Tibial nerve (tissue), 4 donors: ENCODE measurements at regions not wholly inside any gene's neighbourhood (a gene's known extent, or its start where the extent isn't known, plus 50 kb on each side); places are given as distances from the start of the nearest gene placed in this dataset.

Experiments
- DNase-seq, 2 donors: peaks; one replicate each; pipeline ENCODE4 v3.0.0-alpha.2; 2019; ENCODE audit warnings: low spot score in 2 of 2
- H3K27ac ChIP-seq, 4 donors: fragments of 200-600 bp; sonication (generic) in 3 of 4; one replicate each; pipeline ENCODE4 v1.5.1; 2017 to 2019; ENCODE audit warnings: mild to moderate bottlenecking in 1 of 4
- H3K27me3 ChIP-seq, 2 donors: fragments of 200-600 bp; sonication (generic) in 1 of 2; one replicate each; pipeline versions ENCODE4 v1.5.1 to v1.6.0; 2017 to 2019
- H3K36me3 ChIP-seq, 3 donors: fragments of 200-600 bp; sonication (generic); one replicate each; pipeline ENCODE4 v1.5.1; 2018 to 2019
- H3K4me1 ChIP-seq, 4 donors: fragments of 200-600 bp; sonication (generic) in 3 of 4; one replicate each; pipeline ENCODE4 v1.5.1; 2017 to 2019
- H3K4me3 ChIP-seq, 4 donors: fragments of 200-600 bp; sonication (generic) in 3 of 4; one replicate each; pipeline ENCODE4 v1.5.1; 2017 to 2019; ENCODE audit warnings: mild to moderate bottlenecking in 1 of 4, moderate library complexity in 1 of 4
- H3K9me3 ChIP-seq, 4 donors: fragments of 200-600 bp; sonication (generic) in 3 of 4; one replicate each; pipeline ENCODE4 v1.5.1; 2017 to 2019
- EP300 ChIP-seq, 2 donors: sonication (generic); formaldehyde crosslinking; IDR thresholded peaks; one replicate each; pipeline ENCODE4 v1.6.1; 2017; ENCODE audit warnings: antibody characterized with exemption in 2 of 2, mild to moderate bottlenecking in 1 of 2
- POLR2A ChIP-seq, 2 donors: fragments of 450-650 bp; IDR thresholded peaks; one replicate each; pipeline ENCODE4 v1.6.1; 2017; ENCODE audit warnings: antibody characterized with exemption in 2 of 2, mild to moderate bottlenecking in 2 of 2, moderate library complexity in 2 of 2
- WGBS, 2 donors: methylation state at CpG; one replicate each; pipeline ENCODE4 v1.1.5; 2018; 5-methylcytosine and 5-hydroxymethylcytosine counted together
- TF ChIP-seq, protein P1 (sequence below), 5 experiments: fragments of 200-600 bp in 3 of 5; fragments of 450-650 bp in 2 of 5; sonication (generic) in 3 of 5; IDR thresholded peaks; one replicate each; pipeline ENCODE4 v1.5.1; 2016 to 2019; ENCODE audit warnings: antibody characterized with exemption in 5 of 5, mild to moderate bottlenecking in 3 of 5, moderate library complexity in 2 of 5

- DNase-seq = no peak
- WGBS, 2 donors = 94% methylated on average over 4 of the region's 4 CpGs
- Histone ChIP-seq H3K4me3 (no peak overlapping the region), H3K9me3 (no peaks in the 10 kb centered on the region), H3K36me3 (no peaks in the 10 kb centered on the region), H3K27ac (no peak overlapping the region), H3K27me3 (no peaks in the 10 kb centered on the region), H3K4me1 (peaks cover 0 to 5% (median 0%) of the 10 kb centered on the region in 4 donors)
- TF ChIP-seq EP300 (IDR thresholded peaks at IDR 0.05) (no peak), POLR2A (IDR thresholded peaks at IDR 0.05) (no peak)
- TF ChIP-seq, protein P1, sequence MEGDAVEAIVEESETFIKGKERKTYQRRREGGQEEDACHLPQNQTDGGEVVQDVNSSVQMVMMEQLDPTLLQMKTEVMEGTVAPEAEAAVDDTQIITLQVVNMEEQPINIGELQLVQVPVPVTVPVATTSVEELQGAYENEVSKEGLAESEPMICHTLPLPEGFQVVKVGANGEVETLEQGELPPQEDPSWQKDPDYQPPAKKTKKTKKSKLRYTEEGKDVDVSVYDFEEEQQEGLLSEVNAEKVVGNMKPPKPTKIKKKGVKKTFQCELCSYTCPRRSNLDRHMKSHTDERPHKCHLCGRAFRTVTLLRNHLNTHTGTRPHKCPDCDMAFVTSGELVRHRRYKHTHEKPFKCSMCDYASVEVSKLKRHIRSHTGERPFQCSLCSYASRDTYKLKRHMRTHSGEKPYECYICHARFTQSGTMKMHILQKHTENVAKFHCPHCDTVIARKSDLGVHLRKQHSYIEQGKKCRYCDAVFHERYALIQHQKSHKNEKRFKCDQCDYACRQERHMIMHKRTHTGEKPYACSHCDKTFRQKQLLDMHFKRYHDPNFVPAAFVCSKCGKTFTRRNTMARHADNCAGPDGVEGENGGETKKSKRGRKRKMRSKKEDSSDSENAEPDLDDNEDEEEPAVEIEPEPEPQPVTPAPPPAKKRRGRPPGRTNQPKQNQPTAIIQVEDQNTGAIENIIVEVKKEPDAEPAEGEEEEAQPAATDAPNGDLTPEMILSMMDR (IDR thresholded peaks at IDR 0.05) = no peak
Measured at GRCh38 chr18:10397004-10397403, 57.4 kb upstream of the APCDD1 start.

GRCh38 chr18:10398571-10398970 lies 55.9 kb upstream of the APCDD1 start:
- no peak for DNase-seq
- H3K4me1 ChIP-seq = peaks cover 0 to 13% (median 0%) of the 10 kb centered on the region in 4 donors
- H3K4me3 ChIP-seq = no peak overlapping the region
- TF ChIP-seq, protein P1 (IDR thresholded peaks at IDR 0.05) = no peak
- no peak for TF ChIP-seq POLR2A (IDR thresholded peaks at IDR 0.05)
- TF ChIP-seq EP300 (IDR thresholded peaks at IDR 0.05) = no peak
- H3K27me3 ChIP-seq = no peaks in the 10 kb centered on the region
- no peak overlapping the region for H3K27ac ChIP-seq
- WGBS, 2 donors = 49 to 58% methylated on average over 3 of the region's 3 CpGs
- no peaks in the 10 kb centered on the region for H3K36me3 ChIP-seq
- H3K9me3 ChIP-seq = no peaks in the 10 kb centered on the region

GRCh38 chr18:10399465-10399864 lies 55.0 kb upstream of the APCDD1 start:
- peaks cover 0 to 22% (median 0%) of the 10 kb centered on the region in 4 donors for H3K4me1 ChIP-seq
- no peaks in the 10 kb centered on the region for H3K27me3 ChIP-seq
- no peak for DNase-seq
- 76 to 89% methylated on average over 5 of the region's 5 CpGs for WGBS, 2 donors
- no peaks in the 10 kb centered on the region for H3K9me3 ChIP-seq
- no peak overlapping the region for H3K4me3 ChIP-seq
- TF ChIP-seq, protein P1 (IDR thresholded peaks at IDR 0.05) = no peak
- TF ChIP-seq POLR2A (IDR thresholded peaks at IDR 0.05) (no peak), EP300 (IDR thresholded peaks at IDR 0.05) (no peak)
- H3K36me3 ChIP-seq = no peaks in the 10 kb centered on the region
- H3K27ac ChIP-seq = no peak overlapping the region

DNA sequence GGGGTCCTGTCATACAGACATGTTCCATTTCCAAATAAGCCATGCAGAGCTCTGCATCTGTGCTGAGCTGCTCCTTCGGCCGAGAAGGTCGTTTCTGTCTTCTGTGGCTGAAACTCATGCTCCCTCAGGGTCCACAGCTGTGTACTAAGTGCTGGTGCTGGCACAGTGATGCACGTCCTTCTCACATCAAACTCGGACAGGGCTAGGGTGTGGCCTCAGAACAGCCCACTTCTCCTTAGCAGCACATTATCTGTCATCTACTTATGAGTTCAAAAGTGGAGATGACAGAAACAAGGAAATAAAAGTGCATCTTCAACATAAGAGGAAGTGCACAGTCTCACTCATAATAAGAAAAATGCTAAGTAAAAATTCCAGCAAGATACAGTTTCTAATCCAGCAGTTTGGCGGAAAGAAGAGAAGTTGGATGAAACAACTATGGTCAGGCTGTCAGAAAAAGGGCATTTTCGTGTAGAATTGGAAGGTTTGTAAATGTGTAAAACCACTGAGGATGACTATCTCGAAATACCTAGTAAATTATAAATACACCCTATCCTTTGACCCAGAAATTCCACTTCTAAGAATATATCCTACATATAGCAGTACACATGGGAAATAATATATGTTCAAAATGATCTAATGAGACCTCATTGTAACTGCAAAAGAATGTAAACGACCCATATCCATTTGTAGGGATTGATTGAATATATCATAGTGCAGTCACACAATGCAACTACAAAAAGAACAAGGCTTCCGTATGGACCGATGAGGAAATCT lies 53.7 kb upstream of the APCDD1 start:
- WGBS, 2 donors = 72 to 77% methylated on average over 11 of the region's 11 CpGs
- no peak for TF ChIP-seq EP300 (IDR thresholded peaks at IDR 0.05)
- no peak for TF ChIP-seq POLR2A (IDR thresholded peaks at IDR 0.05)
- TF ChIP-seq, protein P1 (IDR thresholded peaks at IDR 0.05) = no peak

GRCh38 chr18:10401521-10401920 lies 52.9 kb upstream of the APCDD1 start:
- DNase-seq = no peak
- TF ChIP-seq POLR2A (IDR thresholded peaks at IDR 0.05) = no peak
- no peak for TF ChIP-seq EP300 (IDR thresholded peaks at IDR 0.05)
- TF ChIP-seq, protein P1 (IDR thresholded peaks at IDR 0.05) = no peak
- Histone ChIP-seq H3K4me3 (no peak overlapping the region), H3K4me1 (peaks cover 0 to 35% (median 0%) of the 10 kb centered on the region in 4 donors), H3K27me3 (no peaks in the 10 kb centered on the region), H3K27ac (no peak overlapping the region), H3K36me3 (no peaks in the 10 kb centered on the region), H3K9me3 (no peaks in the 10 kb centered on the region)
- WGBS, 2 donors = 30 to 38% methylated on average over 4 to 5 of the region's 5 CpGs

More for the DNA sequence above, 53.7 kb upstream of the APCDD1 start:
- H3K27me3 ChIP-seq = no peaks in the 10 kb centered on the region
- DNase-seq = no peak
- H3K4me1 ChIP-seq = peaks cover 0 to 29% (median 0%) of the 10 kb centered on the region in 4 donors
- no peak overlapping the region for H3K4me3 ChIP-seq
- no peak overlapping the region for H3K27ac ChIP-seq
- H3K9me3 ChIP-seq = no peaks in the 10 kb centered on the region
- no peaks in the 10 kb centered on the region for H3K36me3 ChIP-seq
